Lower leg skin (tissue), 3 donors: ENCODE measurements at regions not wholly inside any gene's neighbourhood (a gene's known extent, or its start where the extent isn't known, plus 50 kb on each side); places are given as distances from the start of the nearest gene placed in this dataset.

Experiments used
- POLR2A ChIP-seq, 2 donors: fragments of 450-650 bp; IDR thresholded peaks; one replicate each; pipeline ENCODE4 v1.6.1; 2016 to 2017; ENCODE audit warnings: antibody characterized with exemption in 2 of 2, mild to moderate bottlenecking in 1 of 2, moderate library complexity in 1 of 2
- TF ChIP-seq, protein P1 (sequence below), 3 donors: fragments of 450-650 bp; IDR thresholded peaks; one replicate each; pipeline ENCODE4 v1.5.1; 2016; ENCODE audit warnings: antibody characterized with exemption in 3 of 3, mild to moderate bottlenecking in 3 of 3, moderate library complexity in 2 of 3

DNA sequence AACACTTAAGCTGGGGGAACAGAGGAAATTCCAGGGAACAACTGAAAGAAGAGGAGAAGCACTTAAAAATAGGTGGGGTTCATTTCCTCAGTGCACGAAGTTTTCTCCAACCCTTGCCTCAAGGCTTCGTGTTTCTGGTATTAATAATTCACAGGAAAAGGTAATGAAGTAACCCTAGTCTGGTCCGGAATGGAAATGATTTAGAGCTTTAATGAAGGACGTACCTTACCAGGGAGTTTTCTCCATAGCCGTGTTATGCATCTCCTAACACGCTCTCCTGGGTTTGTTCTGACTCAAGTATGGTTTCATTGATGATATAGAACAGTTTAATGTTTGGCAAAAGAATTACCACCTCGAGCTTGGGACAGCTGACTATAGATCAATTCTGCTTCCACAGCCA is 214.2 kb downstream of the MTX2 start:
- TF ChIP-seq POLR2A (IDR thresholded peaks at IDR 0.05): no peak
- TF ChIP-seq, protein P1, sequence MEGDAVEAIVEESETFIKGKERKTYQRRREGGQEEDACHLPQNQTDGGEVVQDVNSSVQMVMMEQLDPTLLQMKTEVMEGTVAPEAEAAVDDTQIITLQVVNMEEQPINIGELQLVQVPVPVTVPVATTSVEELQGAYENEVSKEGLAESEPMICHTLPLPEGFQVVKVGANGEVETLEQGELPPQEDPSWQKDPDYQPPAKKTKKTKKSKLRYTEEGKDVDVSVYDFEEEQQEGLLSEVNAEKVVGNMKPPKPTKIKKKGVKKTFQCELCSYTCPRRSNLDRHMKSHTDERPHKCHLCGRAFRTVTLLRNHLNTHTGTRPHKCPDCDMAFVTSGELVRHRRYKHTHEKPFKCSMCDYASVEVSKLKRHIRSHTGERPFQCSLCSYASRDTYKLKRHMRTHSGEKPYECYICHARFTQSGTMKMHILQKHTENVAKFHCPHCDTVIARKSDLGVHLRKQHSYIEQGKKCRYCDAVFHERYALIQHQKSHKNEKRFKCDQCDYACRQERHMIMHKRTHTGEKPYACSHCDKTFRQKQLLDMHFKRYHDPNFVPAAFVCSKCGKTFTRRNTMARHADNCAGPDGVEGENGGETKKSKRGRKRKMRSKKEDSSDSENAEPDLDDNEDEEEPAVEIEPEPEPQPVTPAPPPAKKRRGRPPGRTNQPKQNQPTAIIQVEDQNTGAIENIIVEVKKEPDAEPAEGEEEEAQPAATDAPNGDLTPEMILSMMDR (IDR thresholded peaks at IDR 0.05): no peak
